OCI-LY7 (cell line): ENCODE measurements at regions not wholly inside any gene's neighbourhood (a gene's known extent, or its start where the extent isn't known, plus 50 kb on each side); places are given as distances from the start of the nearest gene placed in this dataset.

Experiments used
- CTCF ChIP-seq: fragments of 200-600 bp; sonication (generic); conservative IDR thresholded peaks from 2 replicates; pipeline ENCODE4 v1.5.1; 2014; ENCODE audit warnings: mild to moderate bottlenecking, antibody characterized with exemption, low read length, moderate library complexity, mixed read lengths
- EZH2phosphoT487 ChIP-seq: fragments of 200-600 bp; sonication (generic); IDR thresholded peaks from 2 replicates; pipeline ENCODE4 v1.6.1; 2018; ENCODE audit warnings: low read depth, borderline replicate concordance, mild to moderate bottlenecking, mixed run types, antibody characterized with exemption, low read length, moderate library complexity, mixed read lengths

GRCh38 chr2:7468955-7469354 is 551.7 kb downstream of the RNF144A start:
- TF ChIP-seq CTCF (no peak), EZH2phosphoT487 (no peak)
